CD4-positive, alpha-beta memory T cell (primary cell): ENCODE measurements at regions not wholly inside any gene's neighbourhood (a gene's known extent, or its start where the extent isn't known, plus 50 kb on each side); places are given as distances from the start of the nearest gene placed in this dataset.
"Not testable (repeated sequence)": the region's sequence is repeated elsewhere in the genome, so short reads cannot be mapped to it uniquely, and the experiment has no call there.

Source experiments
- CTCF ChIA-PET: fragments of 350-600 bp; sonication (Branson Sonifier 250); formaldehyde crosslinking; loops from one replicate; lab custom pipeline; 2021; ENCODE audit warnings: inconsistent platforms; ENCODE audit not compliant: partially characterized antibody; lab: Charles Lee
- POLR2A ChIA-PET: fragments of 350-600 bp; sonication (Branson Sonifier 250); formaldehyde crosslinking; loops from one replicate; lab custom pipeline; 2021; ENCODE audit not compliant: partially characterized antibody; lab: Charles Lee
- DNase-seq, 5 donors: peaks; one replicate each; pipeline versions ENCODE4 v3.0.0 to v3.0.0-alpha.2; 2020 to 2022; ENCODE audit warnings: mixed read lengths in 1 of 5
- H3K27ac ChIP-seq: one replicate; pipeline ENCODE4 v1.7.0; 2013; ENCODE audit warnings: low read depth, low read length
- H3K27me3 ChIP-seq: 2 replicates; pipeline ENCODE4 v1.7.0; 2013; ENCODE audit warnings: mild to moderate bottlenecking, low read length, moderate library complexity; ENCODE audit not compliant: insufficient read depth
- H3K36me3 ChIP-seq: 2 replicates; pipeline ENCODE4 v1.7.0; 2013; ENCODE audit warnings: mild to moderate bottlenecking, low read length, moderate library complexity; ENCODE audit not compliant: insufficient read depth
- H3K4me1 ChIP-seq: 2 replicates; pipeline ENCODE4 v1.7.0; 2013; ENCODE audit warnings: mild to moderate bottlenecking, low read length, moderate library complexity; ENCODE audit not compliant: insufficient read depth
- H3K4me3 ChIP-seq, 2 donors: one replicate each; pipeline ENCODE4 v1.7.0; 2013; ENCODE audit warnings: low read length in 2 of 2, mild to moderate bottlenecking in 1 of 2
- H3K9me3 ChIP-seq, 2 donors: one replicate each; pipeline ENCODE4 v1.7.0; 2013; ENCODE audit warnings: low read length in 2 of 2, control low read depth in 1 of 2; ENCODE audit not compliant: control insufficient read depth in 1 of 2
- H3K27ac Mint-ChIP-seq, 7 donors: one replicate each; pipeline ENCODE4 v1.8.0; 2020 to 2021; ENCODE audit warnings: mixed read lengths in 7 of 7, mild to moderate bottlenecking in 6 of 7, inconsistent platforms in 3 of 7, moderate library complexity in 3 of 7
- H3K27me3 Mint-ChIP-seq, 2 donors: one replicate each; pipeline ENCODE4 v1.8.0; 2020 to 2021; ENCODE audit warnings: mixed read lengths in 2 of 2
- H3K36me3 Mint-ChIP-seq, 2 donors: one replicate each; pipeline ENCODE4 v1.8.0; 2020 to 2021; ENCODE audit warnings: mixed read lengths in 2 of 2, inconsistent platforms in 1 of 2, mild to moderate bottlenecking in 1 of 2
- H3K4me1 Mint-ChIP-seq, 4 donors: one replicate each; pipeline ENCODE4 v1.8.0; 2020 to 2021; ENCODE audit warnings: mixed read lengths in 4 of 4, mild to moderate bottlenecking in 1 of 4
- H3K4me3 Mint-ChIP-seq, 8 donors: one replicate each; pipeline ENCODE4 v1.8.0; 2020 to 2021; ENCODE audit warnings: mixed read lengths in 8 of 8, mild to moderate bottlenecking in 7 of 8, moderate library complexity in 6 of 8, inconsistent platforms in 3 of 8
- H3K9me3 Mint-ChIP-seq, 8 donors: one replicate each; pipeline ENCODE4 v1.8.0; 2020 to 2021; ENCODE audit warnings: mixed read lengths in 8 of 8, mild to moderate bottlenecking in 5 of 8, inconsistent platforms in 3 of 8, moderate library complexity in 1 of 8
- intact Hi-C: fragments of 100-400 bp; cut with micrococcal nuclease; formaldehyde crosslinking; loops from one replicate; pipeline ENCODE4 v1.15.1; 2023

DNA sequence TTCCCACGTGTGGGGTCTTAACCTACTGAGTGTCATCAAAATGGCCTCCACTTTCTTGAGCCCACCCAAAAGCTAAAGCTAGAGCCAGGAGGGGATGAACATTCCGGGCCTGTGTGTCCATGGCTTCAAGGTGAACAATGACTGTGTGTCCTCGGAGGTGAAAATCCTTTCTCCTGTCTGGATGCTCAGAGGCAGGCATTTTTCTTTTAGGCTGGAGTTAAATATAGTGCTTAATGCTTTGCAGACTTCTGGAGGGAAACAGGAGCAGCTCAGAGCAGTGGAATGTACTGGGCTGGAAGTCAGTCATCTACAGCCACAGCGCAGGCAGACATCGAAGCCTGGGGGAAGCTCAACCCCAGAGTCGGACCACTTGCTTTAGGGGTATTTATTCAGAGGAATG is 68.6 kb upstream of the TMEM45B start:
- Mint-ChIP-seq H3K4me1 (peaks cover 0 to 7% (median 4%) of the 10 kb centered on the region in 4 donors), H3K9me3 (no peaks in the 10 kb centered on the region), H3K27ac (peak overlapping the region in 1 of 7 donors; percentile 46), H3K27me3 (no peaks in the 10 kb centered on the region), H3K36me3 (no peaks in the 10 kb centered on the region), H3K4me3 (no peak overlapping the region)
- Histone ChIP-seq H3K4me3 (no peak overlapping the region), H3K9me3 (no peaks in the 10 kb centered on the region), H3K36me3 (no peaks in the 10 kb centered on the region), H3K27me3 (no peaks in the 10 kb centered on the region), H3K4me1 (peaks cover 6% of the 10 kb centered on the region), H3K27ac (no peak overlapping the region)
- intact Hi-C loops = no loop called here
- ChIA-PET POLR2A (no interaction called here), CTCF (interaction anchor here (2.0 kb wide), 1 partner anchor 8 kb away, joined by 7 read pairs; no protein-coding TSS in a partner anchor)
- no peak for DNase-seq

- H3K27ac Mint-ChIP-seq = no peak overlapping the region
- peaks cover 0 to 7% (median 4%) of the 10 kb centered on the region in 4 donors for H3K4me1 Mint-ChIP-seq
- H3K4me1 ChIP-seq = peaks cover 6% of the 10 kb centered on the region
- H3K27me3 Mint-ChIP-seq = no peaks in the 10 kb centered on the region
- intact Hi-C loops = no loop called here
- ChIA-PET CTCF (interaction anchor here (0.8 to 3.6 kb wide), 6 partner anchors 10 to 631 kb away, joined by 3 to 25 read pairs (median 4); no protein-coding TSS in a partner anchor), POLR2A (no interaction called here)
- DNase-seq = no peak
- no peak overlapping the region for H3K4me3 Mint-ChIP-seq
- H3K27ac ChIP-seq = no peak overlapping the region
- no peak overlapping the region for H3K4me3 ChIP-seq
- H3K9me3 Mint-ChIP-seq = peaks cover 0 to 3% (median 0%) of the 10 kb centered on the region in 8 donors
- H3K9me3 ChIP-seq = no peaks in the 10 kb centered on the region
- H3K36me3 Mint-ChIP-seq = peaks cover 0 to 4% of the 10 kb centered on the region in 2 donors
- H3K36me3 ChIP-seq = no peaks in the 10 kb centered on the region
- H3K27me3 ChIP-seq = no peaks in the 10 kb centered on the region
These were observed 66.5 kb upstream of the TMEM45B start for GRCh38 chr11:129749141-129749540.

- Histone ChIP-seq H3K36me3 (no peaks in the 10 kb centered on the region), H3K4me3 (no peak overlapping the region)
- peak; percentile 58 to 81 (median 78) for DNase-seq
These were observed 65.0 kb upstream of the TMEM45B start for GRCh38 chr11:129750343-129751292.

DNA sequence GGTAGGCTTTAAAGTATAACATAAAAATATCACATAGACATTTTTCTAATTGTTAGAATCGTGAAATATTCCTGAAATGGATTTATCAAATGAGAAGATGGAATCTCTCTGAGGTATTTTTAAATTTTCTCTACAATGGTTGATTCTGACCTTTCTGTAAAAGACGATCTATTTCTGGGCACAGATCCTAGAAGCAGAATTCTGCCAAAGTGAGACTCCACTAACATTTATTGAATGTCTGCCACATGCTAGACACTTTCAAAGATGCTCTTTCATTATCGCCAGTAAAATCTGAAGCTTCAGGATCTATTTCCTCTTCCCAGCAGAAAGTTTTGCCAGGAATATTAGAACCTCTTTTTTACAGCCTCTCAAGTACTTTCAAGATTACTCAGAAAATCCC is 64.1 kb upstream of the TMEM45B start:
- intact Hi-C loops = loop anchor here (5.0 kb wide), 2 partner anchors 54 to 374 kb away; partner anchors contain the start of gene BARX2
- H3K36me3 ChIP-seq = no peaks in the 10 kb centered on the region
- no peak for DNase-seq
- ChIA-PET CTCF (interaction anchor here (1.1 to 3.9 kb wide), 9 partner anchors 9 to 387 kb away, joined by 3 to 19 read pairs (median 6); no protein-coding TSS in a partner anchor), POLR2A (no interaction called here)
- H3K9me3 ChIP-seq = no peaks in the 10 kb centered on the region
- Mint-ChIP-seq H3K27ac (no peak overlapping the region), H3K4me1 (peaks cover 0 to 7% (median 4%) of the 10 kb centered on the region in 4 donors), H3K4me3 (no peak overlapping the region), H3K9me3 (peaks cover 0 to 12% (median 3%) of the 10 kb centered on the region in 8 donors), H3K27me3 (no peaks in the 10 kb centered on the region), H3K36me3 (peaks cover 3 to 4% of the 10 kb centered on the region in 2 donors)
- peaks cover 6% of the 10 kb centered on the region for H3K4me1 ChIP-seq
- H3K27me3 ChIP-seq = no peaks in the 10 kb centered on the region
- H3K4me3 ChIP-seq = no peak overlapping the region
- H3K27ac ChIP-seq = no peak overlapping the region

More at GRCh38 chr11:129750343-129751292, 65.0 kb upstream of the TMEM45B start:
- Mint-ChIP-seq H3K36me3 (peaks cover 0 to 4% of the 10 kb centered on the region in 2 donors), H3K4me1 (peaks cover 0 to 7% (median 4%) of the 10 kb centered on the region in 4 donors), H3K27ac (peak overlapping the region in 1 of 7 donors; percentile 21), H3K4me3 (peak overlapping the region in 6 of 8 donors; percentile 20 to 64 (median 50)), H3K9me3 (peaks cover 0 to 5% (median 0%) of the 10 kb centered on the region in 8 donors), H3K27me3 (no peaks in the 10 kb centered on the region)
- H3K27me3 ChIP-seq = no peaks in the 10 kb centered on the region
- no peaks in the 10 kb centered on the region for H3K9me3 ChIP-seq
- POLR2A ChIA-PET = interaction anchor here (1.0 kb wide), 1 partner anchor 214 kb away, joined by 3 read pairs; no protein-coding TSS in a partner anchor
- H3K27ac ChIP-seq = no peak overlapping the region
- intact Hi-C loops = loop anchor here (1.0 to 5.0 kb wide), 3 partner anchors 53 to 386 kb away; partner anchors contain the start of gene BARX2
- CTCF ChIA-PET = interaction anchor here (0.6 to 3.9 kb wide), 23 partner anchors 9 to 866 kb away, joined by 3 to 25 read pairs (median 4); no protein-coding TSS in a partner anchor
- peaks cover 6% of the 10 kb centered on the region for H3K4me1 ChIP-seq

DNA sequence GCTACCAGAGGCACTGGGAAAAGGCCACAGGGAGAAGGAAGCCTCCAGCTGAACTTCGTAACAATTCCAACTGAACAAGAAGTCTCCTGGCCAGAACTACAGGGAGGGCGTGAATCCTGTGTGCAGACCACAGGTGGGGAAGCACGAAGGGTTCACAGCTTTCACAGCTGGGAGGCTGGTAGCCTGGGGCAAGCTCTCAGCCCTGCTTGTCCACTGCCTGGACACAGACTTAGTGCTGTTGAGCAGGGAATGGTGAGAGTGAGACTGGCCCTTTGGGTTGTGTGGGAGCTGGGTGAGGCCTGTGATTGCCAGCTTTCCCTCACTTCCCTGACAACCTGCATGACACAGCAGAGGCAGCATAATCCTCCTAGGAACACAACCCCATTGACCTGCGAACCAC is 52.1 kb upstream of the TMEM45B start:
- POLR2A ChIA-PET, H3K9me3 ChIP-seq, H3K36me3 ChIP-seq, H3K27ac ChIP-seq, H3K27me3 Mint-ChIP-seq, DNase-seq, H3K27me3 ChIP-seq, H3K4me1 ChIP-seq, H3K4me3 Mint-ChIP-seq, H3K4me1 Mint-ChIP-seq, H3K9me3 Mint-ChIP-seq, H3K27ac Mint-ChIP-seq, intact Hi-C loops, H3K4me3 ChIP-seq: not testable (repeated sequence)
- H3K36me3 Mint-ChIP-seq = peaks cover 11 to 34% of the 10 kb centered on the region in 2 donors
- CTCF ChIA-PET = interaction anchor here (4.5 kb wide), 1 partner anchor 368 kb away, joined by 31 read pairs; no protein-coding TSS in a partner anchor

DNA sequence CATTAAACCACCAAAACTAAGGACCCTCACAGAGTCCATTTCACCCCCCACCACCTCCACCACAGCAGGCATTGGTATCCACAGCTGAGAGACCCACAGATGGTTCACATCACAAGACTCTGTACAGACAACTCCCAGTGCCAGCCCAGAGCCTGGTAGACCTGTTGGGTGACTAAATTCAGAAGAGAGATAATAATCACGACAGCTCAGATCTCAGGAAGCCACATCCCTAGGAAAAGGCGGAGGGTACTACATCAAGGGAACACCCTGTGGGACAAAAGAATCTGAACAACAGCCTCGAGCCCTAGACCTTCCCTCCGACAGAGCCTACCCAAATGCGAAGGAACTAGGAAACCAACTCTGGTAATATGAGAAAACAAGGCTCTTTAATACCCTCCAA is 51.4 kb upstream of the TMEM45B start:
- H3K9me3 ChIP-seq, DNase-seq, H3K4me1 ChIP-seq, H3K36me3 ChIP-seq, H3K27ac Mint-ChIP-seq, H3K27me3 ChIP-seq, H3K4me3 Mint-ChIP-seq, H3K27me3 Mint-ChIP-seq, H3K4me3 ChIP-seq, intact Hi-C loops, H3K4me1 Mint-ChIP-seq, H3K27ac ChIP-seq: not testable (repeated sequence)
- CTCF ChIA-PET = interaction anchor here (4.5 kb wide), 1 partner anchor 368 kb away, joined by 31 read pairs; no protein-coding TSS in a partner anchor
- Mint-ChIP-seq H3K36me3 (peaks cover 6 to 28% of the 10 kb centered on the region in 2 donors), H3K9me3 (peaks cover 0 to 15% (median 6%) of the 10 kb centered on the region in 8 donors)
- POLR2A ChIA-PET = interaction anchor here (0.6 kb wide), 1 partner anchor 86 kb away, joined by 3 read pairs; no protein-coding TSS in a partner anchor
